IgD-negative memory B cell (primary cell): ENCODE measurements at regions not wholly inside any gene's neighbourhood (a gene's known extent, or its start where the extent isn't known, plus 50 kb on each side); places are given as distances from the start of the nearest gene placed in this dataset.

Source experiments
- H3K27ac Mint-ChIP-seq, 3 donors: one replicate each; pipeline ENCODE4 v1.8.0; 2020 to 2022; ENCODE audit warnings: mild to moderate bottlenecking in 3 of 3, mixed read lengths in 3 of 3, moderate library complexity in 1 of 3
- H3K27me3 Mint-ChIP-seq: one replicate; pipeline ENCODE4 v1.8.0; 2021; ENCODE audit warnings: mixed read lengths
- H3K36me3 Mint-ChIP-seq: one replicate; pipeline ENCODE4 v1.8.0; 2020; ENCODE audit warnings: mild to moderate bottlenecking, mixed read lengths
- H3K4me1 Mint-ChIP-seq, 3 donors: one replicate each; pipeline ENCODE4 v1.8.0; 2020 to 2022; ENCODE audit warnings: mixed read lengths in 3 of 3, mild to moderate bottlenecking in 1 of 3
- H3K4me3 Mint-ChIP-seq, 4 donors: one replicate each; pipeline ENCODE4 v1.8.0; 2020 to 2022; ENCODE audit warnings: mild to moderate bottlenecking in 4 of 4, mixed read lengths in 4 of 4, moderate library complexity in 3 of 4
- H3K9me3 Mint-ChIP-seq, 3 donors: one replicate each; pipeline ENCODE4 v1.8.0; 2020 to 2021; ENCODE audit warnings: mixed read lengths in 3 of 3, mild to moderate bottlenecking in 1 of 3

- Mint-ChIP-seq H3K27me3 (no peaks in the 10 kb centered on the region), H3K27ac (no peak overlapping the region), H3K4me3 (no peak overlapping the region), H3K9me3 (peaks cover 0 to 8% (median 2%) of the 10 kb centered on the region in 3 donors), H3K36me3 (no peaks in the 10 kb centered on the region), H3K4me1 (no peaks in the 10 kb centered on the region)
Observed at GRCh38 chr6:77181749-77182148, 281.5 kb downstream of the HTR1B start.

GRCh38 chr6:77180326-77180725 lies 283.0 kb downstream of the HTR1B start:
- no peaks in the 10 kb centered on the region for H3K27me3 Mint-ChIP-seq

GRCh38 chr6:77178821-77179220 lies 284.5 kb downstream of the HTR1B start:
- H3K27ac Mint-ChIP-seq = no peak overlapping the region
- H3K4me1 Mint-ChIP-seq = no peaks in the 10 kb centered on the region
- no peaks in the 10 kb centered on the region for H3K36me3 Mint-ChIP-seq

More at GRCh38 chr6:77180326-77180725, 283.0 kb downstream of the HTR1B start:
- Mint-ChIP-seq H3K4me1 (no peaks in the 10 kb centered on the region), H3K36me3 (no peaks in the 10 kb centered on the region), H3K27ac (no peak overlapping the region), H3K4me3 (no peak overlapping the region), H3K9me3 (peaks cover 0 to 5% (median 3%) of the 10 kb centered on the region in 3 donors)

GRCh38 chr6:77177470-77177869 lies 285.8 kb downstream of the HTR1B start:
- H3K36me3 Mint-ChIP-seq = peaks cover 2% of the 10 kb centered on the region
- no peak overlapping the region for H3K4me3 Mint-ChIP-seq
- H3K9me3 Mint-ChIP-seq = peaks cover 0 to 2% (median 0%) of the 10 kb centered on the region in 3 donors
- no peak overlapping the region for H3K27ac Mint-ChIP-seq
- no peaks in the 10 kb centered on the region for H3K4me1 Mint-ChIP-seq
- no peaks in the 10 kb centered on the region for H3K27me3 Mint-ChIP-seq

More at GRCh38 chr6:77178821-77179220, 284.5 kb downstream of the HTR1B start:
- Mint-ChIP-seq H3K9me3 (peaks cover 0 to 2% (median 0%) of the 10 kb centered on the region in 3 donors), H3K27me3 (no peaks in the 10 kb centered on the region), H3K4me3 (no peak overlapping the region)

- H3K4me1 Mint-ChIP-seq = no peaks in the 10 kb centered on the region
- no peaks in the 10 kb centered on the region for H3K27me3 Mint-ChIP-seq
- H3K4me3 Mint-ChIP-seq = no peak overlapping the region
- H3K36me3 Mint-ChIP-seq = peaks cover 2% of the 10 kb centered on the region
- H3K9me3 Mint-ChIP-seq = peaks cover 0 to 2% (median 2%) of the 10 kb centered on the region in 3 donors
- H3K27ac Mint-ChIP-seq = no peak overlapping the region
Observed at GRCh38 chr6:77173472-77174074, 289.7 kb downstream of the HTR1B start.

GRCh38 chr6:77172578-77172977 lies 290.7 kb downstream of the HTR1B start:
- no peak overlapping the region for H3K4me3 Mint-ChIP-seq
- no peaks in the 10 kb centered on the region for H3K4me1 Mint-ChIP-seq
- H3K9me3 Mint-ChIP-seq = peaks cover 2 to 4% (median 3%) of the 10 kb centered on the region in 3 donors
- no peaks in the 10 kb centered on the region for H3K27me3 Mint-ChIP-seq
- H3K36me3 Mint-ChIP-seq = peaks cover 2% of the 10 kb centered on the region
- no peak overlapping the region for H3K27ac Mint-ChIP-seq

- Mint-ChIP-seq H3K9me3 (peaks cover 5 to 10% (median 9%) of the 10 kb centered on the region in 3 donors), H3K36me3 (no peaks in the 10 kb centered on the region), H3K4me3 (no peak overlapping the region), H3K27me3 (no peaks in the 10 kb centered on the region), H3K4me1 (no peaks in the 10 kb centered on the region), H3K27ac (no peak overlapping the region)
Observed at GRCh38 chr6:77159730-77160129, 303.6 kb downstream of the HTR1B start.

GRCh38 chr6:77151241-77151640 lies 312.1 kb downstream of the HTR1B start:
- no peaks in the 10 kb centered on the region for H3K27me3 Mint-ChIP-seq
- no peaks in the 10 kb centered on the region for H3K36me3 Mint-ChIP-seq
- H3K4me1 Mint-ChIP-seq = no peaks in the 10 kb centered on the region
- no peak overlapping the region for H3K27ac Mint-ChIP-seq
- no peak overlapping the region for H3K4me3 Mint-ChIP-seq
- H3K9me3 Mint-ChIP-seq = peaks cover 2 to 6% (median 5%) of the 10 kb centered on the region in 3 donors

GRCh38 chr6:77150736-77151135 lies 312.6 kb downstream of the HTR1B start:
- H3K27me3 Mint-ChIP-seq = no peaks in the 10 kb centered on the region
- no peak overlapping the region for H3K27ac Mint-ChIP-seq
- peaks cover 2 to 6% (median 5%) of the 10 kb centered on the region in 3 donors for H3K9me3 Mint-ChIP-seq
- no peaks in the 10 kb centered on the region for H3K4me1 Mint-ChIP-seq
- no peaks in the 10 kb centered on the region for H3K36me3 Mint-ChIP-seq
- no peak overlapping the region for H3K4me3 Mint-ChIP-seq

- H3K27me3 Mint-ChIP-seq = no peaks in the 10 kb centered on the region
- no peaks in the 10 kb centered on the region for H3K9me3 Mint-ChIP-seq
- H3K36me3 Mint-ChIP-seq = no peaks in the 10 kb centered on the region
- no peak overlapping the region for H3K4me3 Mint-ChIP-seq
- no peak overlapping the region for H3K27ac Mint-ChIP-seq
- no peaks in the 10 kb centered on the region for H3K4me1 Mint-ChIP-seq
Observed at GRCh38 chr6:77145244-77145643, 318.0 kb downstream of the HTR1B start.

GRCh38 chr6:77143659-77144447 lies 319.4 kb downstream of the HTR1B start:
- no peaks in the 10 kb centered on the region for H3K36me3 Mint-ChIP-seq
- H3K4me1 Mint-ChIP-seq = no peaks in the 10 kb centered on the region
- no peaks in the 10 kb centered on the region for H3K27me3 Mint-ChIP-seq
- H3K4me3 Mint-ChIP-seq = no peak overlapping the region
- H3K27ac Mint-ChIP-seq = no peak overlapping the region
- no peaks in the 10 kb centered on the region for H3K9me3 Mint-ChIP-seq

GRCh38 chr6:77136086-77136485 lies 327.2 kb downstream of the HTR1B start:
- no peaks in the 10 kb centered on the region for H3K27me3 Mint-ChIP-seq
- H3K4me3 Mint-ChIP-seq = no peak overlapping the region
- no peaks in the 10 kb centered on the region for H3K4me1 Mint-ChIP-seq
- no peaks in the 10 kb centered on the region for H3K36me3 Mint-ChIP-seq
- H3K27ac Mint-ChIP-seq = no peak overlapping the region
- H3K9me3 Mint-ChIP-seq = peaks cover 0 to 3% (median 0%) of the 10 kb centered on the region in 3 donors

- H3K36me3 Mint-ChIP-seq = no peaks in the 10 kb centered on the region
- H3K4me3 Mint-ChIP-seq = no peak overlapping the region
- no peak overlapping the region for H3K27ac Mint-ChIP-seq
- H3K4me1 Mint-ChIP-seq = no peaks in the 10 kb centered on the region
- H3K9me3 Mint-ChIP-seq = peaks cover 0 to 11% (median 5%) of the 10 kb centered on the region in 3 donors
- no peaks in the 10 kb centered on the region for H3K27me3 Mint-ChIP-seq
Observed at GRCh38 chr6:77133031-77133430, 330.3 kb downstream of the HTR1B start.

GRCh38 chr6:77131426-77131825 lies 331.9 kb downstream of the HTR1B start:
- no peaks in the 10 kb centered on the region for H3K36me3 Mint-ChIP-seq
- H3K4me3 Mint-ChIP-seq = no peak overlapping the region
- peaks cover 4 to 15% (median 11%) of the 10 kb centered on the region in 3 donors for H3K9me3 Mint-ChIP-seq
- no peak overlapping the region for H3K27ac Mint-ChIP-seq
- H3K4me1 Mint-ChIP-seq = peaks cover 0 to 2% (median 0%) of the 10 kb centered on the region in 3 donors
- H3K27me3 Mint-ChIP-seq = no peaks in the 10 kb centered on the region

GRCh38 chr6:77124604-77125003 lies 338.7 kb downstream of the HTR1B start:
- Mint-ChIP-seq H3K9me3 (peaks cover 4 to 34% (median 10%) of the 10 kb centered on the region in 3 donors), H3K27me3 (no peaks in the 10 kb centered on the region), H3K36me3 (no peaks in the 10 kb centered on the region), H3K4me3 (no peak overlapping the region), H3K4me1 (peaks cover 0 to 3% (median 0%) of the 10 kb centered on the region in 3 donors), H3K27ac (no peak overlapping the region)

GRCh38 chr6:77123527-77123926 lies 339.8 kb downstream of the HTR1B start:
- Mint-ChIP-seq H3K36me3 (no peaks in the 10 kb centered on the region), H3K4me3 (no peak overlapping the region), H3K27me3 (no peaks in the 10 kb centered on the region), H3K4me1 (peaks cover 0 to 3% (median 0%) of the 10 kb centered on the region in 3 donors), H3K9me3 (peaks cover 4 to 28% (median 13%) of the 10 kb centered on the region in 3 donors), H3K27ac (no peak overlapping the region)
